GM18873 (cell line): ENCODE measurements at regions not wholly inside any gene's neighbourhood (a gene's known extent, or its start where the extent isn't known, plus 50 kb on each side); places are given as distances from the start of the nearest gene placed in this dataset.
"Not testable (repeated sequence)": the region's sequence is repeated elsewhere in the genome, so short reads cannot be mapped to it uniquely, and the experiment has no call there.

Experiments
- ATAC-seq: cut with Tn5 transposase; IDR thresholded peaks from one replicate; pipeline ENCODE4 v1.9.1; 2021; ENCODE audit warnings: mild to moderate bottlenecking, moderate library complexity, moderate number of reproducible peaks; ENCODE audit not compliant: unreplicated experiment, low FRiP score

- not testable (repeated sequence) for ATAC-seq
These were observed 73.7 kb upstream of the BMP2 start for GRCh38 chr20:6693808-6694198.

- ATAC-seq = no peak
These were observed 74.2 kb upstream of the BMP2 start for GRCh38 chr20:6693178-6693807.

- no peak for ATAC-seq
These were observed 74.8 kb upstream of the BMP2 start for GRCh38 chr20:6692566-6693173.

- no peak for ATAC-seq
These were observed 76.0 kb upstream of the BMP2 start for GRCh38 chr20:6691516-6691915.

GRCh38 chr20:6689339-6689973 lies 78.0 kb upstream of the BMP2 start:
- no peak for ATAC-seq

- no peak for ATAC-seq
These were observed 81.3 kb upstream of the BMP2 start for GRCh38 chr20:6686171-6686570.

GRCh38 chr20:6685626-6686025 lies 81.9 kb upstream of the BMP2 start:
- no peak for ATAC-seq

GRCh38 chr20:6685181-6685582 lies 82.3 kb upstream of the BMP2 start:
- no peak for ATAC-seq

- no peak for ATAC-seq
These were observed 84.2 kb upstream of the BMP2 start for GRCh38 chr20:6683021-6683977.

- ATAC-seq = no peak
These were observed 86.6 kb upstream of the BMP2 start for GRCh38 chr20:6680854-6681253.

GRCh38 chr20:6680441-6680840 lies 87.0 kb upstream of the BMP2 start:
- no peak for ATAC-seq

- no peak for ATAC-seq
These were observed 88.4 kb upstream of the BMP2 start for GRCh38 chr20:6679086-6679485.

GRCh38 chr20:6678101-6678500 lies 89.4 kb upstream of the BMP2 start:
- no peak for ATAC-seq

- ATAC-seq = no peak
These were observed 92.7 kb upstream of the BMP2 start for GRCh38 chr20:6674831-6675230.

GRCh38 chr20:6673071-6673470 lies 94.4 kb upstream of the BMP2 start:
- no peak for ATAC-seq

GRCh38 chr20:6671829-6672228 lies 95.7 kb upstream of the BMP2 start:
- no peak for ATAC-seq

- ATAC-seq = no peak
These were observed 98.9 kb upstream of the BMP2 start for GRCh38 chr20:6668546-6668945.

- ATAC-seq = no peak
These were observed 101.7 kb upstream of the BMP2 start for GRCh38 chr20:6665621-6666355.

GRCh38 chr20:6665161-6665560 lies 102.3 kb upstream of the BMP2 start:
- no peak for ATAC-seq

GRCh38 chr20:6664574-6664973 lies 102.9 kb upstream of the BMP2 start:
- ATAC-seq = no peak
